Trophoblast cell (in vitro differentiated cells and primary cell): ENCODE measurements at regions not wholly inside any gene's neighbourhood (a gene's known extent, or its start where the extent isn't known, plus 50 kb on each side); places are given as distances from the start of the nearest gene placed in this dataset.

ENCODE experiments used
- DNase-seq, 2 donors: peaks; one replicate each; pipeline ENCODE4 v3.0.0-alpha.2; 2016
- H2AFZ ChIP-seq: 2 replicates; pipeline ENCODE4 v1.6.1; 2013; ENCODE audit warnings: low read length, moderate library complexity, mild to moderate bottlenecking; ENCODE audit not compliant: insufficient read depth, poor library complexity
- H2AK5ac ChIP-seq: 2 replicates; pipeline ENCODE4 v1.6.1; 2013; ENCODE audit warnings: mild to moderate bottlenecking, low read length
- H2BK120ac ChIP-seq: 2 replicates; pipeline ENCODE4 v1.6.1; 2013; ENCODE audit warnings: low read length, mild to moderate bottlenecking, moderate library complexity; ENCODE audit not compliant: insufficient read depth, poor library complexity
- H2BK12ac ChIP-seq: 2 replicates; pipeline ENCODE4 v1.6.1; 2013; ENCODE audit warnings: mild to moderate bottlenecking, low read length, moderate library complexity
- H2BK5ac ChIP-seq: 2 replicates; pipeline ENCODE4 v1.6.1; 2013; ENCODE audit warnings: low read length, low read depth, moderate library complexity, mild to moderate bottlenecking; ENCODE audit not compliant: poor library complexity
- H3K14ac ChIP-seq: 2 replicates; pipeline ENCODE4 v1.6.1; 2013; ENCODE audit warnings: mild to moderate bottlenecking, low read length
- H3K18ac ChIP-seq: 2 replicates; pipeline ENCODE4 v1.6.1; 2013; ENCODE audit warnings: mild to moderate bottlenecking, low read length
- H3K23ac ChIP-seq: 2 replicates; pipeline ENCODE4 v1.6.1; 2013; ENCODE audit warnings: low read length
- H3K27ac ChIP-seq: 2 replicates; pipeline ENCODE4 v1.5.1; 2013; ENCODE audit warnings: low read depth, mild to moderate bottlenecking, inconsistent platforms, low read length, moderate library complexity
- H3K27me3 ChIP-seq: 2 replicates; pipeline ENCODE4 v1.6.1; 2013; ENCODE audit warnings: inconsistent platforms, mild to moderate bottlenecking, low read length, moderate library complexity; ENCODE audit not compliant: insufficient read depth
- H3K36me3 ChIP-seq, 2 experiments: 1 replicate in 1 of 2; 2 replicates in 1 of 2; pipeline ENCODE4 v1.6.1; 2013; ENCODE audit warnings: low read length in 2 of 2, mild to moderate bottlenecking in 2 of 2, moderate library complexity in 1 of 2; ENCODE audit not compliant: insufficient read depth in 2 of 2, control insufficient read depth in 1 of 2
- H3K4ac ChIP-seq: 2 replicates; pipeline ENCODE4 v1.6.1; 2013; ENCODE audit warnings: low read depth, mild to moderate bottlenecking, low read length, moderate library complexity
- H3K4me1 ChIP-seq, 2 experiments: 1 replicate in 1 of 2; 2 replicates in 1 of 2; pipeline ENCODE4 v1.6.1; 2013; ENCODE audit warnings: low read length in 2 of 2, mild to moderate bottlenecking in 2 of 2, moderate library complexity in 1 of 2; ENCODE audit not compliant: insufficient read depth in 2 of 2, control insufficient read depth in 1 of 2
- H3K4me2 ChIP-seq: 2 replicates; pipeline ENCODE4 v1.6.1; 2013; ENCODE audit warnings: inconsistent platforms, mild to moderate bottlenecking, low read length, moderate library complexity
- H3K4me3 ChIP-seq: 2 replicates; pipeline ENCODE4 v1.5.1; 2013; ENCODE audit warnings: mild to moderate bottlenecking, low read depth, low read length, inconsistent platforms
- H3K79me1 ChIP-seq: one replicate; pipeline ENCODE4 v1.6.1; 2013; ENCODE audit warnings: low read length
- H3K79me2 ChIP-seq: 2 replicates; pipeline ENCODE4 v1.6.1; 2013; ENCODE audit warnings: low read length, mild to moderate bottlenecking; ENCODE audit not compliant: control insufficient read depth, insufficient read depth, poor library complexity
- H3K9ac ChIP-seq: 2 replicates; pipeline ENCODE4 v1.6.1; 2013; ENCODE audit warnings: mild to moderate bottlenecking, low read length
- H3K9me3 ChIP-seq: 2 replicates; pipeline ENCODE4 v1.6.1; 2013; ENCODE audit warnings: low read depth, mild to moderate bottlenecking, control low read depth, inconsistent platforms, low read length; ENCODE audit not compliant: insufficient read depth
- H4K12ac ChIP-seq: 2 replicates; pipeline ENCODE4 v1.6.1; 2013; ENCODE audit warnings: low read depth, mild to moderate bottlenecking, low read length, moderate library complexity
- H4K8ac ChIP-seq: 2 replicates; pipeline ENCODE4 v1.6.1; 2013; ENCODE audit warnings: low read depth, mild to moderate bottlenecking, low read length, moderate library complexity
- H4K91ac ChIP-seq: one replicate; pipeline ENCODE4 v1.6.1; 2013; ENCODE audit warnings: low read depth, mild to moderate bottlenecking, low read length, moderate library complexity
- WGBS: extraction: QIAGEN DNeasy Blood & Tissue Kit; methylation state at CpG from one replicate; pipeline ENCODE4 v1.1.7; 2013; ENCODE audit warnings: missing lambda C conversion rate; ENCODE audit not compliant: insufficient read length, insufficient coverage; ENCODE audit errors: extremely low coverage; 5-methylcytosine and 5-hydroxymethylcytosine counted together

DNA sequence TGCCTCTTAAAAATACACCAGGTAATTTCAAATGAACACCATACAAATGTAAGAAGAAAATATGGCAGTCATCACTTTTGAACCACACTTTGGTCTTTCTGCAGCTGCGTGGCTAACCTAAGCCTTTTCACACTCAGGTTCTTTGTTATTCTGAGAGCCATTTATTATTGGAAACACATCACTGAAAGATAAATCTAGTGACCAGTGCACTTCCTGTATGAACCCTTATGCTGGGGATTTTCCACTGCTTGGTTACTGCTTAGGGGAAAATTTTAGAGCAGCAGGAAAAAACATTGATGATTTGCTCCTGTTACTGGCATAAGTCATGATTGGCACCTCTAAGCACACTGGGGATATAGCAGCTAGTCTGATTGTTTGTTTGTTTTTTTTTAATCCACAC is 58.6 kb upstream of the RANBP3L start:
- Histone ChIP-seq H3K79me2 (no peaks in the 10 kb centered on the region), H2BK5ac (no peak overlapping the region)

DNA sequence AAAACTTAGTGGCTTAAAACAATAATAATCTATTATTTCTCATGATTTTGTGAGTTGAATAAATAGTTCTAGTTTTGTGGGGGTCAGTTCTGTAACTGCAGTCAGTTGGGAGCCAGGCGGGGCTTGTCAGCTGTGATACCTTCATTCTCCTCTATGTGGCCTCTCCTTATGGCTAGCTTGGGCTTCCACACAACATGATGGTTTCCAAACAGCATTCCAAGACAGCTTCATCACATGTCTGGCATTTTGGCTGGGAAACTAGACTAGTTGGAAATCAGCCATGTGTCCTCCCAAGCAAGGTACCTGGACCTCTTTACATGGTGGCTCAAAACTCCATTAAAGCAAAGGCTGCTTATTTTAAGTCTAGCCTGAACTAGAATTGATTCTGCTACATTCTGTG is 61.4 kb upstream of the RANBP3L start:
- Histone ChIP-seq H4K91ac (no peak overlapping the region), H4K12ac (no peak overlapping the region), H3K79me2 (no peaks in the 10 kb centered on the region), H3K79me1 (peaks cover 2% of the 10 kb centered on the region), H3K36me3 (no peaks in the 10 kb centered on the region), H2BK5ac (no peak overlapping the region), H3K9ac (no peak overlapping the region), H2AK5ac (no peak overlapping the region), H3K4ac (no peak overlapping the region), H3K27me3 (no peaks in the 10 kb centered on the region), H2AFZ (no peak overlapping the region), H3K14ac (no peak overlapping the region), H3K18ac (no peak overlapping the region), H2BK120ac (no peak overlapping the region), H3K23ac (no peak overlapping the region), H3K4me1 (peaks cover 2 to 4% of the 10 kb centered on the region in 2 experiments), H3K27ac (no peak overlapping the region), H3K9me3 (no peaks in the 10 kb centered on the region), H3K4me2 (no peak overlapping the region), H2BK12ac (no peak overlapping the region), H3K4me3 (no peak overlapping the region), H4K8ac (no peak overlapping the region)
- DNase-seq, result peak; percentile 74 to 85
- WGBS, result no CpG with 5 or more reads among the region's 1 CpG

More for the DNA sequence above, 58.6 kb upstream of the RANBP3L start:
- Histone ChIP-seq H3K79me1 (peaks cover 2% of the 10 kb centered on the region), H4K91ac (no peak overlapping the region), H2BK12ac (no peak overlapping the region), H3K4ac (no peak overlapping the region), H3K23ac (no peak overlapping the region), H2AFZ (no peak overlapping the region), H2AK5ac (no peak overlapping the region), H3K36me3 (no peaks in the 10 kb centered on the region), H4K8ac (no peak overlapping the region), H3K4me3 (no peak overlapping the region), H3K9ac (no peak overlapping the region), H3K27ac (no peak overlapping the region), H4K12ac (no peak overlapping the region), H2BK120ac (no peak overlapping the region), H3K27me3 (no peaks in the 10 kb centered on the region), H3K14ac (no peak overlapping the region), H3K4me1 (peaks cover 4 to 7% of the 10 kb centered on the region in 2 experiments), H3K18ac (no peak overlapping the region), H3K4me2 (no peak overlapping the region), H3K9me3 (no peaks in the 10 kb centered on the region)
- WGBS, result no CpG with 5 or more reads among the region's 1 CpG
- DNase-seq, result no peak

DNA sequence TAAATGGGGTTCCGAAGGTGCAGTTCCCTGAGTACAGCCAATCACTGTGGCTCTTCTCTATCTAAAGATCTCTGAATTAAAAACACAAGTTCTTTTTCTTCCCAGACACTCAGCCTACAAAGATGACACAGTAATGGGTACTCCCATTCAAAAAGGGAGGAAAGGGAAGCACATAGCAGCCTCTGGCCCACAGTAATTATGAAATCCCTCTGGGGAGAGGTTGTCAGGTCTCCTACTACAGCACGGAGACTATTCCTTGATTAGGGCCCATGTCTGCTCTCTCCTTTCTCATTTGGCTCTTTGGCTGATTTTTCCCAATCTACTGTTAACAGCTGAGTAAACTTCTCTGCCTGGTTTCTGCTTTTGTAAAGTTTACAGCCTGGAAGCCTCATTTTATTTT is 62.0 kb upstream of the RANBP3L start:
- no peak overlapping the region for H2BK5ac ChIP-seq
- no peaks in the 10 kb centered on the region for H3K36me3 ChIP-seq
- H3K4me2 ChIP-seq, result no peak overlapping the region
- H2BK12ac ChIP-seq, result peak overlapping the region; percentile 30
- H3K27me3 ChIP-seq, result no peaks in the 10 kb centered on the region
- H3K9ac ChIP-seq, result no peak overlapping the region
- H3K79me1 ChIP-seq, result peaks cover 2% of the 10 kb centered on the region
- DNase-seq, result no peak
- H4K8ac ChIP-seq, result no peak overlapping the region
- H3K27ac ChIP-seq, result no peak overlapping the region
- H3K23ac ChIP-seq, result no peak overlapping the region
- H3K79me2 ChIP-seq, result no peaks in the 10 kb centered on the region
- no peak overlapping the region for H2BK120ac ChIP-seq
- H3K18ac ChIP-seq, result no peak overlapping the region
- H2AK5ac ChIP-seq, result no peak overlapping the region
- H2AFZ ChIP-seq, result no peak overlapping the region
- peaks cover 2 to 4% of the 10 kb centered on the region in 2 experiments for H3K4me1 ChIP-seq
- no peak overlapping the region for H4K91ac ChIP-seq
- no CpG with 5 or more reads among the region's 2 CpGs for WGBS
- no peak overlapping the region for H3K4me3 ChIP-seq
- no peak overlapping the region for H4K12ac ChIP-seq
- H3K9me3 ChIP-seq, result no peaks in the 10 kb centered on the region
- no peak overlapping the region for H3K4ac ChIP-seq
- no peak overlapping the region for H3K14ac ChIP-seq

GRCh38 chr5:36364473-36364872 is 62.8 kb upstream of the RANBP3L start:
- DNase-seq, result no peak
- H4K8ac ChIP-seq, result no peak overlapping the region
- H3K9me3 ChIP-seq, result no peaks in the 10 kb centered on the region
- H3K36me3 ChIP-seq, result no peaks in the 10 kb centered on the region
- no peak overlapping the region for H4K91ac ChIP-seq
- H2BK120ac ChIP-seq, result no peak overlapping the region
- no peak overlapping the region for H3K4me3 ChIP-seq
- no peak overlapping the region for H2AK5ac ChIP-seq
- H3K4me2 ChIP-seq, result no peak overlapping the region
- H3K79me2 ChIP-seq, result no peaks in the 10 kb centered on the region
- H3K79me1 ChIP-seq, result peaks cover 2% of the 10 kb centered on the region
- H3K27me3 ChIP-seq, result no peaks in the 10 kb centered on the region
- H3K14ac ChIP-seq, result no peak overlapping the region
- H3K4ac ChIP-seq, result no peak overlapping the region
- no peak overlapping the region for H3K9ac ChIP-seq
- H2BK5ac ChIP-seq, result no peak overlapping the region
- no peak overlapping the region for H2AFZ ChIP-seq
- peaks cover 2 to 4% of the 10 kb centered on the region in 2 experiments for H3K4me1 ChIP-seq
- H3K18ac ChIP-seq, result no peak overlapping the region
- H2BK12ac ChIP-seq, result no peak overlapping the region
- no CpG with 5 or more reads among the region's 4 CpGs for WGBS
- no peak overlapping the region for H3K23ac ChIP-seq
- H3K27ac ChIP-seq, result no peak overlapping the region
- H4K12ac ChIP-seq, result no peak overlapping the region
